Non-pigmented ciliary epithelial cell (primary cell): ENCODE measurements at regions not wholly inside any gene's neighbourhood (a gene's known extent, or its start where the extent isn't known, plus 50 kb on each side); places are given as distances from the start of the nearest gene placed in this dataset.
A peak's percentile ranks its signal among the peaks of the same experiment; 100 is the strongest.
"Not testable (repeated sequence)": the region's sequence is repeated elsewhere in the genome, so short reads cannot be mapped to it uniquely, and the experiment has no call there.

Experiments used
- DNase-seq: peaks from one replicate; pipeline ENCODE4 v3.0.0-alpha.2; 2010; ENCODE audit warnings: low read depth

GRCh38 chr4:67332627-67333026, 212.7 kb downstream of the CENPC start:
- DNase-seq: no peak

DNA sequence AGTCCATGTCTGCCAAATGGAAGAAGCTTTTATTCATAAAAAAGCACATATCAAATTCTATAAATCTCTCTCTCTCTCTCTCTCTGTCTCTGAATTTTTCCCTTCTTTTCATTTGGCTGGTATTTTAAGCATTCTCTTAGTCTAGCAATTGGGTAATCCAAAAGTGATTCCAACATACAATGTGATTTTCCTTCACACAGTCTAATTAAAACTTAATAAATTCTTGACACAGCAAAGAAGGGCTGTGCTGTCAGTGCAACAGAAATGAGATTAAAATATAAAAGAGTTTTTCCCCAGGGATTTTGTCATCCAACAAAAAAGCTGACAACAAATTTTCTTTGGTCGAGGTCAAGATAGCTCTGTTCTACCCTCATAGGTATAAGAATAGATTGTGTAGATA, 216.9 kb downstream of the CENPC start:
- no peak for DNase-seq

DNA sequence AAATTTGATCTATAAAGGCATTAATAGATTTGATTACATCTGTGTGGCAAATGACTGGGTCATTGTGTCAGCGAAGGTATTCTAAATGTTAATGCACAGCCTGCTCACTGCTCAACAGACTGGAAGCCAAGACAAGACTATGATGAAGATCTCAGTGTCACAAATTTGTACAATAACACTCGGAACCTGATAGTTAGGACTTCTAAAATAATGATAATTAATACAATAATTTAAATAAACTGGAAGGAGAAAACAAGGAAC, 217.4 kb downstream of the CENPC start:
- no peak for DNase-seq

- peak; percentile 9 for DNase-seq
Measured at GRCh38 chr4:67327245-67328017, 217.9 kb downstream of the CENPC start.

DNA sequence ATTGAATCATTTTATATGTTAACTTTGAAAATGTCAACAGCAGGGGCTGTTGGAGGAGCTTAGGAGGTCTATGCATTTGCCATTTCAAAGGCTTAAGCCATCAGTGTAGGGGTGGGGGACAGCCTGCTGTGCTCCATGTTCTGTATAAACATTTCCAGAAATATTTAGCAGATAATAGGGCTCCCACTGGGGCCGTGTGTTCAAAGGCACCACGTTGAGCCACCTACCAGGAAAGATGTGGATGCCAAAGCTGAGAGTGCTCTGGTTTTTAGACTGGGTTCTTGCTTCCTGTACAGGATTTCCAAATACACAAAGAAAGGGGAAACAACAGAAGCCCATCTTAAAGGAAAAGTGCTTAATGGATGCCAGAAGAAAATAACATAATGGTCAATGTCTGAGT, 219.5 kb downstream of the CENPC start:
- DNase-seq: no peak

DNA sequence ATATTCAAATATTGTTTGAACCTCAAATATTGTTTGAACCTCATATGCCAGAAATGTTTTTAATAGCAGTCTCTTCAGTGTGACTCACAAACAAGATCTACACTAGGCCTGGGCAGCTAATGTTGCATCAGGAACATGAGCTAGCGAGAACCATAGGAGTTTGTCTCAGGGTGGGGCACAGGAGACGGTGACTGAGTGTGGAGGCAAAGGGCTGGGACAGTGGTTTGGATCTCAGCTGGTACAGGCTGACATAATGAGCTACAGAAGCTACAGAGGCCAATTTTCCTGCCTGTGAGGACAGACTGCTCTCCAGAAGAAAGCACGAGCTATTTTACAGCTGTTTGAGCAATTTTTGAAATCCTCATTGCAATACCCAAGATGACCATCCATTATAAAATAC, 224.7 kb downstream of the CENPC start:
- DNase-seq: no peak

DNA sequence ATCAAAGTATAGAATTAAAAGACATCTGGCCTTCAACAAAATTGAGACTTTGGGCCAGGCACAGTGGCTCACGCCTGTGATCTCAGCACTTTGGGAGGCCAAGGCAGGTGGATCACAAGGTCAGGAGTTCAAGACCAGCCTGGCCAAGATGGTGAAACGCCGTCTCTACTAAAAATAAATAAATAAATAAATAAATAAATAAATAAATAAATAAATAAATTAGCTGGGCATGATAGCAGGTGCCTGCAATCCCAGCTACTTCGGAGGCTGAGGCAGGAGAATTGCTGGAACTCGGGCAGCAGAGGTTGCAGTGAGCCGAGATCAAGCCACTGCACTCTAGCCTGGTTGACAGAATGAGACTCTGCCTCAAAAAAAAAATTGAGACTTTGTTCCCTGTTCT, 225.7 kb downstream of the CENPC start:
- DNase-seq: not testable (repeated sequence)

GRCh38 chr4:67300497-67301185, 244.7 kb downstream of the CENPC start:
- not testable (repeated sequence) for DNase-seq

- no peak for DNase-seq
Measured at GRCh38 chr4:67292636-67293035, 252.7 kb downstream of the CENPC start.

DNA sequence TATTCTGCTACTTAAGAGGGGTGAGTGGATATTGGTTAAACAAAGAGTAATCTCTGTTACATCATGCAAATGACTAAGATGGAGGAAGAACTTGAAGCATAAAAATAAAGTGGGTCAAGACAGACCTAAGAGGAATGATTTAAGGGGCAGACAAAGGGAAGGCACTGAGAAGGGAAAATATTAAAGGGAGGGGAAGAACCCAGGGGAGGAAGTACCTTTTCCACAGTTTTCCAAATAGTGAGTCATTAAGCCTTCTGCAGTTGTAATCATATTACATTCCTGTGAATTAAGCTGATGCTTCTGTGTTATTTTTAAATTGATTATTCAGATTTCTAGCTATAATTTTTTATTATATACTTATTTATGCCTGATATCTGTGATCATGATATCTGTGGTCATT, 253.3 kb downstream of the CENPC start:
- no peak for DNase-seq

DNA sequence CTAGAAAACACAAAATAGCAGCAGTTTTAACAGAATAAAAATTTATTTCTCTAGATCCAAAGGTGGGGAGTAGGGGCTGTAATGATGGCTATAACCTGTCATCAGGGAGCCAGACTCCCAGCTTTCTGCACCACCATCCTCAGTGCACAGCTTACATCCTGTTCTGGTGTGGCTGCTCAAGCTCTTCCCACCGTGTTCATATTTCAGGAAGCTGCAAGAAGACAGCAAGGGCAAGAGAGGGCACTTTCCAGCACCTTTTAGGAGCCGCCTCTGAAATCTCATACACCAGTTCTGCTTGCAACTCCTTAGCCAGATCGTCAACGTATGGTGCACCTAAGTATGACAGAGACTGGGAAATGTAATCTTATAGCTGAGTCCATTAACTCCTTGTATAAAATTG, 253.7 kb downstream of the CENPC start:
- no peak for DNase-seq

GRCh38 chr4:67288964-67289363, 256.3 kb downstream of the CENPC start:
- DNase-seq: no peak

DNA sequence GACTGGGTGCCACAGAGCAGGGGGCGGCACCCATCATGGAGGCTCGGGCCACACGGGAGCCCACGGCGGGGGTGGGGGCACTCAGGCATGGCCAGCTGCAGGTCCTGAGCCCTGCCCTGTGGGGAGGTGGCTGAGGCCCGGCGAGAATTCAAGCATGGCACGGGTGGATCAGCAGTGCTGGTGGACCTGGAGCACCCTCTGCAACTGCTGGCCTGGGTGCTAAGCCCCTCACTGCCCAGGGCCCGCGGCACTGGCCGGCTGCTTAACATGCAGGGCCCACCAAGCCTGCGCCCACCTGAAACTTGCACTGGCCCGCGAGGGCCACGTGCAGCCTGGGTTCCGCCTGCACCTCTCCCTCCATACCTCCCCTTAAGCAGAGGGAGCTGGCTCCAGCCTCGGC, 258.6 kb downstream of the CENPC start:
- DNase-seq: no peak

DNA sequence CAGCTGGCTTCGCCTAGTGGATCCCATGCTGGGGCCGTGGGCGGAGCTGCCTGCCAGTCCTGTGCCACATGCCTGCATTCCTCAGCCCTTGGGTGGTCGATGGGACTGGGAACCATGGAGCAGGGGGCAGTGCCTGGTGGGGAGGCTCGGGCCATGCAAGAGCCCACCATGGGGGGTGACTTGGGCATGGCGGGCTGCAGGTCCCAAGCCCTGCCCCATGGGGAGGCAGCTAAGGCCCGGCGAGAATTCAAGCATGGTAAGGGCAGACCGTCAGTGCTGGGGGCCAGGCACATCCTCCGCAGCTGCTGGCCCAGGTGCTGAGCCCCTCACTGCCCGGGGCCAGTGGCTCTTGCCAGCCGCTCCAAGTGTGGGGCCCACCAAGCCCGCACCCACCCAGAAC, 262.6 kb downstream of the CENPC start:
- DNase-seq: no peak

DNA sequence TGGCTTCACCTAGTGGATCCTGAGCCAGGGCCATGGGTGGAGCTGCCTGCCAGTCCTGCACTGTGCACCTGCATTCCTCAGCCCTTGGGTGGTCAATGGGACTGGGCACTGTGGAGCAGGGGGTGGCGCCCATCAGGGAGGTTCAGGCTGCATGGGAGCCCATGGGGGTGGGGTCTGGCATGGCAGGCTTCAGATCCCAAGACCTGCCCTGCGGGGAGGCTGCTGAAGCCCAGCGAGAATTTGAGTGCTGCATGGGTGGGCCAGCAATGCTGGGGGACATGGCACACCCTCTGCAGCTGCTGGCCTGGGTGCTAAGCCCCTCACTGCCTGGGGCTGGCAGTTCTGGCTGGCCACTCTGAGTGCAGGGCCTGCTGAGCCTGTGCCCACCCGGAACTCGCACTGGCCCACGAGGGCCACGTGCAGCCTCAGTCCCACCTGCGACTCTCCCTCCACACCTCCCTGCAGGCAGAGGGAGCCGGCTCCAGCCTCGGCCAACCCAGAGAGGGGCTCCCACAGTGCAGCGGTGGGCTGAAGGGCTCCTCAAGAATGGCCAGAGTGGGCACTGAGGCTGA, 270.0 kb downstream of the CENPC start:
- DNase-seq: no peak

DNA sequence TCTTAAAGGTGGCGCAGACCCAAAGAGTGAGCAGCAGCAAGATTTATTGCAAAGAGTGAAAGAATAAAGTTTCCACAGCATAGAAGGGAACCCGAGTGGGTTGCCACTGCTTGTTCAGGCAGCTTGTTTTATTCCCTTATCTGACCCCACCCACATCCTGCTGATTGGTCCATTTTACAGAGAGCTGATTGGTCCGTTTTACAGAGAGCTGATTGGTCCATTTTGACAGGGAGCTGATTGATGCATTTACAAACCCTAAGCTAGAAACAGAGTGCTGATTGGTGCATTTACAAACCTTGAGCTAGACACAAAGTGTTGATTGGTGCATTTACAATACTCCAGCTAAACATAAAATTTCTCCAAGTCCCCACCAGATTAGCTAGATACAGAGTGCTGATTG, 270.6 kb downstream of the CENPC start:
- not testable (repeated sequence) for DNase-seq

DNA sequence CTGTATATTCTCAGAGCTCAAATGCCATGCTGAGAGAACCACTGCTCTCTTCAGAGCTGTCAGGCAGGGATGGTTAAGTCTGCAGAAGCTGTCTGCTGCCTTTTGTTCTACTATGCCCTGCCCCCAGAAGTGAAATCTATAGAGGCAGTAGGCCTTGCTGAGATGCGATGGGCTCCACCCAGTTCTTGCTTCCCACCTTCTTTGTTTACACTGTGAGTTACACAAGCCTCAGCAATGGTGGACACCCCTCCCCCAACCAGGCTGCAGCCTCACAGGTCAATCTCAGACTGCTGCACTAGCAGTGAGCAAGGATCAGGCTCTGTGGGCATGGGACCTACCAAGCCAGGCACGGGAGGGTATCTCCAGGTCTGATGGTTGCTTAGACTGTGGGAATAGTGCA, 271.6 kb downstream of the CENPC start:
- DNase-seq: no peak

- no peak for DNase-seq
Measured at GRCh38 chr4:67261971-67262370, 283.3 kb downstream of the CENPC start.

DNA sequence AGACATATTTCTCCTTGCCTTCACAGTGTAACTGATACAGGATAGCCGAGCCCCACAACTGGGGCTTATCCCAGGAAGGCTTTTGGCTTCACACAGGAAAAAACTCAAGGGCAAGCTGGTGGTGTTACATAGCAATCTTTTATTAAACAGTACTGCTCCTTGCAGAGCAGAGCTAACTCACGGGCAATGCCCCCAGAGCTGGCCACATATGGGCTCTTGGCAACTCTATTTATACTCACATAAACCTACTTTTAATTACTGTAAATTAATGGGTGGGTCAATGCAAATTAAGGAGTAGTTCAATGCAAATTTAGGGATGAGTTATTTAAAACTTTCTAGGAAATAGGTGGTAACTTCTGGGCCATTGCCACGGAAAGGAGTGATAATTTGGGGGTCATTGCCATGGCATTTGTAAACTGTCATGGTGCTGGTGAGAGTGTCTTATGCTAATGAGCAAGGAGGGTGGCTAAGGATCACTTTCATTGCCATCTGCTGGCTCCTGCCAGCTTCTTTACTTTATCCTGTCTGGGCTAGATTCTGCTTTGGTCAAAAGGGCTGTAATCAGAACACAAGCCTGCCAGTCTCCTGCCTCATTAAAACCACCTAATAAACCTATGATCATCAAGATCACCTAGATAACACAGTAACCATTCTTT, 288.8 kb downstream of the CENPC start:
- no peak for DNase-seq

- DNase-seq: no peak
Measured at GRCh38 chr4:67250131-67250896, 295.0 kb downstream of the CENPC start.

- DNase-seq: no peak
Measured at GRCh38 chr4:67236788-67237187, 308.5 kb downstream of the CENPC start.

DNA sequence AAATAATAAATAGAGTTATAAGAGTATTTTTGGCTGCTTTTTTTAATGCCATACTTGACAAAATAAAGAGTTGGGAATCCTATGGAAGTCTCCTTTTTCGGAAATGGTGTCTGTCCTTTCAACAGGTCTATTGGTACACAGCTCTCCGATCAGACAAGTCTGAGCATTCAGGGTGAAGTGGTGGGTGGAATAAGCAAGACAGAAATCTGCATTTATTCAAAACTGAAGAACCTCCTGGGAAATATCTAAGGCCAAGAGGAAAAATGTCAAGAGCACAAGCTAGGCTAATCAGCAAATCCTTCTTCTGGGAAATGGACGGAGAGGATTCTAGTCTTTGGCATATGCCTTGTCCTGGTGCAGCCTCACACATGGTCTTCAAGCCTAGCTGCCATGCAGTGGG, 309.0 kb downstream of the CENPC start:
- no peak for DNase-seq
